ENCODE measurements at regions not wholly inside any gene's neighbourhood (a gene's known extent, or its start where the extent isn't known, plus 50 kb on each side); places are given as distances from the start of the nearest gene placed in this dataset.

DNA sequence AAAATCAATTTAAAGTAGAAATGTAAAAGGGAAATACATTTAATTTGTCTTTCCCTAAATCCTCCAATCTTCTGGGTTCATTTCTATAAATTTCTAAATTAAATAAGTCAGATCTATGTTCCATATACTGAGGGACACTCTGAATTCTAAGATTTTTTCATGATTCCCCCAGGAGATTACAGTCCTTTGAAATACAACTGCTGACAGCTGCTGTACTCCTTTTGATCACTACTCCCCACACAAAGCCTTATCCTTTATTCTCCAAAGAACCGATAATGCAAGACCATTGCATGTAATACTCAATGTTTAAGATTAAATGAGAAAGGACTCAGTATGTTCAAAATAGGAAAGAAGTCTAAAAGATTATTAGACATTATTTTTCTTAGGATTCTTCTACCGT lies 865.7 kb downstream of the EPHA3 start:
- Histone ChIP-seq H3K9me3 (ENCODE audit: low read depth) (no peaks in the 10 kb centered on the region), H3K79me2 (no peaks in the 10 kb centered on the region), H3K4me3 (no peak overlapping the region), H3K36me3 (replicated peaks; ENCODE audit: insufficient read depth, low read depth) (no peaks in the 10 kb centered on the region), H2AFZ (no peak overlapping the region), H4K20me1 (ENCODE audit: insufficient read depth, poor library complexity, severe bottlenecking) (no peaks in the 10 kb centered on the region), H3K4me2 (no peak overlapping the region), H3K4me1 (ENCODE audit: insufficient read depth) (no peaks in the 10 kb centered on the region), H3K27me3 (no peaks in the 10 kb centered on the region), H3K9me2 (replicated peaks; ENCODE audit: insufficient read depth) (no peaks in the 10 kb centered on the region), H3K27ac (no peak overlapping the region)
- TF ChIP-seq CTCF (IDR thresholded peaks at IDR 0.05; ENCODE audit: poor library complexity) (no peak), EZH2 (IDR thresholded peaks at IDR 0.05; ENCODE audit: borderline replicate concordance) (no peak), EZH2phosphoT487 (IDR thresholded peaks at IDR 0.05; ENCODE audit: low read depth, severe bottlenecking, unreplicated experiment) (no peak)
- DNase-seq (ENCODE audit: low spot score) = no peak
- WGBS (ENCODE audit: low lambda C conversion rate, missing lambda C conversion rate) = 74% methylated on average over 2 of the region's 2 CpGs

GRCh38 chr3:89974903-89975519 lies 867.6 kb downstream of the EPHA3 start:
- TF ChIP-seq CTCF (IDR thresholded peaks at IDR 0.05; ENCODE audit: poor library complexity) = no peak
- TF ChIP-seq EZH2 (IDR thresholded peaks at IDR 0.05; ENCODE audit: borderline replicate concordance) = no peak
- TF ChIP-seq EZH2phosphoT487 (IDR thresholded peaks at IDR 0.05; ENCODE audit: low read depth, severe bottlenecking, unreplicated experiment) = no peak
- Histone ChIP-seq H2AFZ (no peak overlapping the region), H3K9me2 (replicated peaks; ENCODE audit: insufficient read depth) (no peaks in the 10 kb centered on the region), H4K20me1 (ENCODE audit: insufficient read depth, poor library complexity, severe bottlenecking) (no peaks in the 10 kb centered on the region), H3K36me3 (replicated peaks; ENCODE audit: insufficient read depth, low read depth) (no peaks in the 10 kb centered on the region), H3K27ac (no peak overlapping the region), H3K4me3 (no peak overlapping the region), H3K4me1 (ENCODE audit: insufficient read depth) (no peaks in the 10 kb centered on the region), H3K9me3 (ENCODE audit: low read depth) (no peaks in the 10 kb centered on the region), H3K4me2 (no peak overlapping the region), H3K27me3 (no peaks in the 10 kb centered on the region), H3K79me2 (no peaks in the 10 kb centered on the region)
- 85% methylated on average over 5 of the region's 5 CpGs for WGBS (ENCODE audit: low lambda C conversion rate, missing lambda C conversion rate)
- DNase-seq (ENCODE audit: low spot score) = no peak

GRCh38 chr3:89983449-89983848 lies 876.0 kb downstream of the EPHA3 start:
- Histone ChIP-seq H3K4me3 (no peak overlapping the region), H3K9me2 (replicated peaks; ENCODE audit: insufficient read depth) (no peaks in the 10 kb centered on the region), H3K4me1 (ENCODE audit: insufficient read depth) (no peaks in the 10 kb centered on the region), H3K79me2 (no peaks in the 10 kb centered on the region), H3K27ac (no peak overlapping the region), H3K27me3 (no peaks in the 10 kb centered on the region), H3K4me2 (no peak overlapping the region), H3K36me3 (replicated peaks; ENCODE audit: insufficient read depth, low read depth) (no peaks in the 10 kb centered on the region), H2AFZ (no peak overlapping the region), H4K20me1 (ENCODE audit: insufficient read depth, poor library complexity, severe bottlenecking) (no peaks in the 10 kb centered on the region), H3K9me3 (ENCODE audit: low read depth) (no peaks in the 10 kb centered on the region)
- DNase-seq (ENCODE audit: low spot score) = no peak
- WGBS (ENCODE audit: low lambda C conversion rate, missing lambda C conversion rate) = 95% methylated on average over 2 of the region's 2 CpGs
- no peak for TF ChIP-seq EZH2phosphoT487 (IDR thresholded peaks at IDR 0.05; ENCODE audit: low read depth, severe bottlenecking, unreplicated experiment)
- no peak for TF ChIP-seq EZH2 (IDR thresholded peaks at IDR 0.05; ENCODE audit: borderline replicate concordance)
- no peak for TF ChIP-seq CTCF (IDR thresholded peaks at IDR 0.05; ENCODE audit: poor library complexity)

All from hepatocyte (in vitro differentiated cells).